HepG2 (cell line): ENCODE measurements at regions not wholly inside any gene's neighbourhood (a gene's known extent, or its start where the extent isn't known, plus 50 kb on each side); places are given as distances from the start of the nearest gene placed in this dataset.

Experiments used
- ATAC-seq: fragments of 200-7000 bp; cut with Tn5 transposase; 3 replicates; pipeline ENCODE4 v1.9.1; 2020; ENCODE audit warnings: mild to moderate bottlenecking, moderate library complexity
- BruUV-seq: library from RNA; stranded (reverse); fragments of 400-500 nt; replicated peaks from 2 replicates; lab custom pipeline; 2021; lab: Mats Ljungman, UMichigan
- CTCF ChIA-PET: fragments of 300-600 bp; formaldehyde crosslinking; extraction: SDS; loops from one replicate; lab custom pipeline; 2021; ENCODE audit warnings: low total read pairs, inconsistent platforms, low intra/inter-chr PET ratio; lab: Yijun Ruan, JAX
- POLR2A ChIA-PET: fragments of 350-600 bp; sonication (Branson Sonifier 250); formaldehyde crosslinking; loops from one replicate; lab custom pipeline; 2020; ENCODE audit warnings: antibody characterized with exemption, inconsistent platforms; lab: Yijun Ruan, JAX
- DNase-seq: peaks from one replicate; pipeline ENCODE4 v3.0.0-alpha.2; 2015; ENCODE audit warnings: low spot score
- FAIRE-seq: peaks from 3 replicates; lab custom pipeline; 2011; peaks lifted over from hg19 to GRCh38; lab: Jason Lieb, UNC
- H2AFZ ChIP-seq: one replicate; pipeline ENCODE4 v1.6.1; 2011; ENCODE audit warnings: low read length, inconsistent platforms
- H3K27ac ChIP-seq: fragments of 300-600 bp; 3 replicates; pipeline ENCODE4 v1.8.0; 2011; ENCODE audit warnings: mixed run types, mild to moderate bottlenecking, mixed read lengths, low read length, inconsistent platforms; ENCODE audit not compliant: insufficient read depth; ENCODE audit errors: extremely low read length
- H3K27me3 ChIP-seq, 2 experiments: fragments of 200-600 bp in 1 of 2; 2 replicates in 1 of 2; 3 replicates in 1 of 2; pipeline versions ENCODE4 v1.6.0 to v1.8.0; 2011; ENCODE audit warnings: low read length in 2 of 2, mild to moderate bottlenecking in 2 of 2, moderate library complexity in 2 of 2, inconsistent platforms in 1 of 2; ENCODE audit not compliant: insufficient read depth in 2 of 2, control insufficient read depth in 1 of 2
- H3K36me3 ChIP-seq, 2 experiments: fragments of 200-600 bp in 1 of 2; replicated peaks in 1 of 2; 2 replicates in 1 of 2; 3 replicates in 1 of 2; pipeline versions ENCODE4 v1.5.1 to v1.8.0; 2011; ENCODE audit warnings: low read length in 2 of 2, inconsistent platforms in 1 of 2; ENCODE audit not compliant: insufficient read depth in 2 of 2, control insufficient read depth in 1 of 2
- H3K4me1 ChIP-seq: 2 replicates; pipeline ENCODE4 v1.5.1; 2012; ENCODE audit warnings: low read length, inconsistent platforms; ENCODE audit not compliant: insufficient read depth
- H3K4me2 ChIP-seq: 2 replicates; pipeline ENCODE4 v1.6.0; 2011; ENCODE audit warnings: low read depth, low read length, inconsistent platforms
- H3K4me3 ChIP-seq, 3 experiments: fragments of 200-600 bp in 1 of 3; sonication (generic), shearing (Covaris generic) in 1 of 3; replicated peaks in 1 of 3; 2 replicates each; pipeline ENCODE4 v1.5.1; 2011 to 2016; ENCODE audit warnings: low read length in 3 of 3, inconsistent platforms in 2 of 3, low read depth in 2 of 3, mild to moderate bottlenecking in 2 of 3, control low read depth in 1 of 3, mixed read lengths in 1 of 3; ENCODE audit not compliant: insufficient read depth in 1 of 3
- H3K79me2 ChIP-seq: one replicate; pipeline ENCODE4 v1.6.1; 2011; ENCODE audit warnings: low read length, inconsistent platforms; ENCODE audit not compliant: insufficient read depth
- H3K9ac ChIP-seq: 2 replicates; pipeline ENCODE4 v1.6.0; 2011; ENCODE audit warnings: mild to moderate bottlenecking, low read depth, low read length, inconsistent platforms; ENCODE audit not compliant: insufficient read depth
- H3K9me3 ChIP-seq: 2 replicates; pipeline ENCODE4 v1.5.1; 2012; ENCODE audit warnings: mild to moderate bottlenecking, low read length
- H4K20me1 ChIP-seq: 2 replicates; pipeline ENCODE4 v1.6.0; 2011; ENCODE audit warnings: inconsistent platforms, mild to moderate bottlenecking, low read length, moderate library complexity; ENCODE audit not compliant: insufficient read depth
- AGO1 ChIP-seq: fragments of 200-400 bp; formaldehyde crosslinking; IDR thresholded peaks from 2 replicates; pipeline ENCODE4 v1.6.1; 2017; ENCODE audit warnings: mild to moderate bottlenecking, low read depth, low read length, moderate library complexity; ENCODE audit not compliant: poor library complexity, severe bottlenecking
- AGO2 ChIP-seq: fragments of 200-400 bp; formaldehyde crosslinking; optimal IDR thresholded peaks from 2 replicates; pipeline ENCODE3; 2017; ENCODE audit warnings: mild to moderate bottlenecking, low read depth, low read length, moderate library complexity
- HMG20A ChIP-seq: IDR thresholded peaks from 2 replicates; pipeline ENCODE4 v1.6.1; 2016; ENCODE audit warnings: borderline replicate concordance
- NCOA1 ChIP-seq: sonication (generic); formaldehyde crosslinking; IDR thresholded peaks from 2 replicates; pipeline ENCODE4 v1.9.0; 2021; ENCODE audit warnings: missing genetic modification reagents
- NPAS2 ChIP-seq: sonication (generic); formaldehyde crosslinking; IDR thresholded peaks from 2 replicates; pipeline ENCODE4 v1.8.0; 2022; ENCODE audit warnings: mild to moderate bottlenecking, missing genetic modification reagents, borderline replicate concordance
- XRCC5 ChIP-seq: fragments of 200-400 bp; formaldehyde crosslinking; optimal IDR thresholded peaks from 2 replicates; pipeline ENCODE3; 2017; ENCODE audit warnings: mild to moderate bottlenecking, low read length
- ZNF205 ChIP-seq: IDR thresholded peaks from 2 replicates; pipeline ENCODE4 v1.6.1; 2018; ENCODE audit warnings: missing biosample characterization, missing genetic modification reagents
- ZNF234 ChIP-seq: sonication (generic); formaldehyde crosslinking; conservative IDR thresholded peaks from 2 replicates; pipeline ENCODE4 v1.5.1; 2020; ENCODE audit warnings: mild to moderate bottlenecking, missing genetic modification reagents
- ZNF3 ChIP-seq: IDR thresholded peaks from 2 replicates; pipeline ENCODE4 v1.7.0; 2017; ENCODE audit warnings: inconsistent platforms
- ZNF451 ChIP-seq: sonication (generic); formaldehyde crosslinking; IDR thresholded peaks from 2 replicates; pipeline ENCODE4 v1.5.0; 2020; ENCODE audit warnings: mild to moderate bottlenecking, missing genetic modification reagents
- ZNF558 ChIP-seq: sonication (generic); formaldehyde crosslinking; IDR thresholded peaks from 2 replicates; pipeline ENCODE4 v1.9.0; 2022; ENCODE audit warnings: mild to moderate bottlenecking, missing genetic modification reagents, borderline replicate concordance
- ZNF605 ChIP-seq: sonication (generic); formaldehyde crosslinking; IDR thresholded peaks from 2 replicates; pipeline ENCODE4 v1.8.0; 2022; ENCODE audit warnings: mild to moderate bottlenecking, missing genetic modification reagents
- ZNF790 ChIP-seq: sonication (generic); formaldehyde crosslinking; IDR thresholded peaks from 2 replicates; pipeline ENCODE4 v1.8.0; 2022; ENCODE audit warnings: missing genetic modification reagents, mild to moderate bottlenecking, borderline replicate concordance
- WGBS: methylation state at CpG from one replicate; pipeline ENCODE4 v1.1.6; 2017; ENCODE audit warnings: low lambda C conversion rate; 5-methylcytosine and 5-hydroxymethylcytosine counted together
- in situ Hi-C: cut with HindIII; loops from 2 replicates; pipeline ENCODE4 v1.10.0; 2017; ENCODE audit warnings: low pct_unique_long_range_greater_than_20kb; ENCODE audit not compliant: extremely low pct_ligation_motif_present
- intact Hi-C: fragments of 100-400 bp; cut with micrococcal nuclease; formaldehyde crosslinking; loops from one replicate; pipeline ENCODE4 v1.10.0; 2022; ENCODE audit not compliant: unreplicated experiment
- TF ChIP-seq, protein P1 (sequence below): sonication (generic); formaldehyde crosslinking; IDR thresholded peaks from 2 replicates; pipeline ENCODE4 v1.5.1; 2020; ENCODE audit warnings: mild to moderate bottlenecking, missing genetic modification reagents, borderline replicate concordance
- TF ChIP-seq, protein P2 (sequence below): sonication (generic); formaldehyde crosslinking; IDR thresholded peaks from 2 replicates; pipeline ENCODE4 v1.4.0; 2020; ENCODE audit warnings: low read depth, mild to moderate bottlenecking, missing genetic modification reagents
- TF ChIP-seq, protein P3 (sequence below): sonication (generic); formaldehyde crosslinking; IDR thresholded peaks from 2 replicates; pipeline ENCODE4 v1.5.1; 2020; ENCODE audit warnings: missing genetic modification reagents, mild to moderate bottlenecking, borderline replicate concordance
- TF ChIP-seq, protein P4 (sequence below): sonication (generic); IDR thresholded peaks from 2 replicates; pipeline ENCODE4 v1.6.1; 2016; ENCODE audit warnings: low read depth, borderline replicate concordance

DNA sequence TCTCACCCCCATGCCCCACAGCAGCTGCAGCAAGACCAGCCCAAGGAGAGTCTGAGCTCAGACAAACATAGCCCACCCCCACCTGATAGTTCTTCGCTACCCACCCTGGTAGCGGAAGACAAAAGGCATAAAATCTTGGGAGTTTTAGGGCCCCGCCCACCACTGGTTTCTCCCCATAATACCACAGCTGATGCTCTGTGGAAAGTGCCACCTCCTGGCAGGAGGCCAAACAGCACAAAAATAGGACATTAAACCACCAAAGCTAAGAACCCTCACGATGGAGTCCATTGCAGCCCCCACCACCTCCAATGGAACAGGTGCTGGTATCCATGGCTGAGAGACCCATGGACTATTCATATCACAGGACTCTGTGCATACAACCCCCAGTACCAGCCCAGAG lies 226.7 kb downstream of the SNCA start:
- no peak overlapping the region for H3K27ac ChIP-seq
- no peak for ATAC-seq
- H3K4me1 ChIP-seq = no peaks in the 10 kb centered on the region
- TF ChIP-seq, protein P1, sequence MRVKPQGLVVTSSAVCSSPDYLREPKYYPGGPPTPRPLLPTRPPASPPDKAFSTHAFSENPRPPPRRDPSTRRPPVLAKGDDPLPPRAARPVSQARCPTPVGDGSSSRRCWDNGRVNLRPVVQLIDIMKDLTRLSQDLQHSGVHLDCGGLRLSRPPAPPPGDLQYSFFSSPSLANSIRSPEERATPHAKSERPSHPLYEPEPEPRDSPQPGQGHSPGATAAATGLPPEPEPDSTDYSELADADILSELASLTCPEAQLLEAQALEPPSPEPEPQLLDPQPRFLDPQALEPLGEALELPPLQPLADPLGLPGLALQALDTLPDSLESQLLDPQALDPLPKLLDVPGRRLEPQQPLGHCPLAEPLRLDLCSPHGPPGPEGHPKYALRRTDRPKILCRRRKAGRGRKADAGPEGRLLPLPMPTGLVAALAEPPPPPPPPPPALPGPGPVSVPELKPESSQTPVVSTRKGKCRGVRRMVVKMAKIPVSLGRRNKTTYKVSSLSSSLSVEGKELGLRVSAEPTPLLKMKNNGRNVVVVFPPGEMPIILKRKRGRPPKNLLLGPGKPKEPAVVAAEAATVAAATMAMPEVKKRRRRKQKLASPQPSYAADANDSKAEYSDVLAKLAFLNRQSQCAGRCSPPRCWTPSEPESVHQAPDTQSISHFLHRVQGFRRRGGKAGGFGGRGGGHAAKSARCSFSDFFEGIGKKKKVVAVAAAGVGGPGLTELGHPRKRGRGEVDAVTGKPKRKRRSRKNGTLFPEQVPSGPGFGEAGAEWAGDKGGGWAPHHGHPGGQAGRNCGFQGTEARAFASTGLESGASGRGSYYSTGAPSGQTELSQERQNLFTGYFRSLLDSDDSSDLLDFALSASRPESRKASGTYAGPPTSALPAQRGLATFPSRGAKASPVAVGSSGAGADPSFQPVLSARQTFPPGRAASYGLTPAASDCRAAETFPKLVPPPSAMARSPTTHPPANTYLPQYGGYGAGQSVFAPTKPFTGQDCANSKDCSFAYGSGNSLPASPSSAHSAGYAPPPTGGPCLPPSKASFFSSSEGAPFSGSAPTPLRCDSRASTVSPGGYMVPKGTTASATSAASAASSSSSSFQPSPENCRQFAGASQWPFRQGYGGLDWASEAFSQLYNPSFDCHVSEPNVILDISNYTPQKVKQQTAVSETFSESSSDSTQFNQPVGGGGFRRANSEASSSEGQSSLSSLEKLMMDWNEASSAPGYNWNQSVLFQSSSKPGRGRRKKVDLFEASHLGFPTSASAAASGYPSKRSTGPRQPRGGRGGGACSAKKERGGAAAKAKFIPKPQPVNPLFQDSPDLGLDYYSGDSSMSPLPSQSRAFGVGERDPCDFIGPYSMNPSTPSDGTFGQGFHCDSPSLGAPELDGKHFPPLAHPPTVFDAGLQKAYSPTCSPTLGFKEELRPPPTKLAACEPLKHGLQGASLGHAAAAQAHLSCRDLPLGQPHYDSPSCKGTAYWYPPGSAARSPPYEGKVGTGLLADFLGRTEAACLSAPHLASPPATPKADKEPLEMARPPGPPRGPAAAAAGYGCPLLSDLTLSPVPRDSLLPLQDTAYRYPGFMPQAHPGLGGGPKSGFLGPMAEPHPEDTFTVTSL = no peak
- TF ChIP-seq ZNF205 (CRISPR knock-in tag) (no peak), ZNF3 (CRISPR knock-in tag) (no peak), ZNF234 (CRISPR knock-in tag) (no peak), AGO1 (no peak), XRCC5 (no peak), ZNF790 (CRISPR knock-in tag) (no peak), AGO2 (no peak), NPAS2 (CRISPR knock-in tag) (no peak), NCOA1 (CRISPR knock-in tag) (no peak), ZNF451 (CRISPR knock-in tag) (no peak), ZNF605 (CRISPR knock-in tag) (no peak), ZNF558 (CRISPR knock-in tag) (no peak), HMG20A (CRISPR knock-in tag) (no peak)
- TF ChIP-seq, protein P2, sequence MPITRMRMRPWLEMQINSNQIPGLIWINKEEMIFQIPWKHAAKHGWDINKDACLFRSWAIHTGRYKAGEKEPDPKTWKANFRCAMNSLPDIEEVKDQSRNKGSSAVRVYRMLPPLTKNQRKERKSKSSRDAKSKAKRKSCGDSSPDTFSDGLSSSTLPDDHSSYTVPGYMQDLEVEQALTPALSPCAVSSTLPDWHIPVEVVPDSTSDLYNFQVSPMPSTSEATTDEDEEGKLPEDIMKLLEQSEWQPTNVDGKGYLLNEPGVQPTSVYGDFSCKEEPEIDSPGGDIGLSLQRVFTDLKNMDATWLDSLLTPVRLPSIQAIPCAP (CRISPR knock-in tag) = no peak
- TF ChIP-seq, protein P3, sequence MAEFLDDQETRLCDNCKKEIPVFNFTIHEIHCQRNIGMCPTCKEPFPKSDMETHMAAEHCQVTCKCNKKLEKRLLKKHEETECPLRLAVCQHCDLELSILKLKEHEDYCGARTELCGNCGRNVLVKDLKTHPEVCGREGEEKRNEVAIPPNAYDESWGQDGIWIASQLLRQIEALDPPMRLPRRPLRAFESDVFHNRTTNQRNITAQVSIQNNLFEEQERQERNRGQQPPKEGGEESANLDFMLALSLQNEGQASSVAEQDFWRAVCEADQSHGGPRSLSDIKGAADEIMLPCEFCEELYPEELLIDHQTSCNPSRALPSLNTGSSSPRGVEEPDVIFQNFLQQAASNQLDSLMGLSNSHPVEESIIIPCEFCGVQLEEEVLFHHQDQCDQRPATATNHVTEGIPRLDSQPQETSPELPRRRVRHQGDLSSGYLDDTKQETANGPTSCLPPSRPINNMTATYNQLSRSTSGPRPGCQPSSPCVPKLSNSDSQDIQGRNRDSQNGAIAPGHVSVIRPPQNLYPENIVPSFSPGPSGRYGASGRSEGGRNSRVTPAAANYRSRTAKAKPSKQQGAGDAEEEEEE (CRISPR knock-in tag) = no peak
- TF ChIP-seq, protein P4, sequence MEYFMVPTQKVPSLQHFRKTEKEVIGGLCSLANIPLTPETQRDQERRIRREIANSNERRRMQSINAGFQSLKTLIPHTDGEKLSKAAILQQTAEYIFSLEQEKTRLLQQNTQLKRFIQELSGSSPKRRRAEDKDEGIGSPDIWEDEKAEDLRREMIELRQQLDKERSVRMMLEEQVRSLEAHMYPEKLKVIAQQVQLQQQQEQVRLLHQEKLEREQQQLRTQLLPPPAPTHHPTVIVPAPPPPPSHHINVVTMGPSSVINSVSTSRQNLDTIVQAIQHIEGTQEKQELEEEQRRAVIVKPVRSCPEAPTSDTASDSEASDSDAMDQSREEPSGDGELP = no peak
- in situ Hi-C loops = no loop called here
- intact Hi-C loops = no loop called here
- no peak overlapping the region for H3K4me2 ChIP-seq
- no peak overlapping the region for H3K9ac ChIP-seq
- H4K20me1 ChIP-seq = no peaks in the 10 kb centered on the region
- no peaks in the 10 kb centered on the region for H3K27me3 ChIP-seq
- H3K36me3 ChIP-seq = no peaks in the 10 kb centered on the region
- POLR2A ChIA-PET = no interaction called here
- no TSS peak for BruUV-seq
- no peaks in the 10 kb centered on the region for H3K79me2 ChIP-seq
- 26% methylated on average over 4 of the region's 4 CpGs for WGBS
- H3K9me3 ChIP-seq = no peaks in the 10 kb centered on the region
- H3K4me3 ChIP-seq = no peak overlapping the region
- CTCF ChIA-PET = no interaction called here
- no peak for FAIRE-seq
- DNase-seq = no peak
- no peak overlapping the region for H2AFZ ChIP-seq
